DOHH2 (cell line): ENCODE measurements at regions not wholly inside any gene's neighbourhood (a gene's known extent, or its start where the extent isn't known, plus 50 kb on each side); places are given as distances from the start of the nearest gene placed in this dataset.

Experiments
- CTCF ChIP-seq: fragments of 200-600 bp; sonication (generic); IDR thresholded peaks from one replicate; pipeline ENCODE4 v1.5.1; 2014; ENCODE audit warnings: antibody characterized with exemption, mild to moderate bottlenecking, low read depth, low read length; ENCODE audit not compliant: poor library complexity, severe bottlenecking
- EZH2phosphoT487 ChIP-seq: fragments of 200-600 bp; sonication (generic); IDR thresholded peaks from 2 replicates; pipeline ENCODE4 v1.6.1; 2017; ENCODE audit warnings: borderline replicate concordance, mild to moderate bottlenecking, antibody characterized with exemption, low read length, moderate library complexity, mixed read lengths

DNA sequence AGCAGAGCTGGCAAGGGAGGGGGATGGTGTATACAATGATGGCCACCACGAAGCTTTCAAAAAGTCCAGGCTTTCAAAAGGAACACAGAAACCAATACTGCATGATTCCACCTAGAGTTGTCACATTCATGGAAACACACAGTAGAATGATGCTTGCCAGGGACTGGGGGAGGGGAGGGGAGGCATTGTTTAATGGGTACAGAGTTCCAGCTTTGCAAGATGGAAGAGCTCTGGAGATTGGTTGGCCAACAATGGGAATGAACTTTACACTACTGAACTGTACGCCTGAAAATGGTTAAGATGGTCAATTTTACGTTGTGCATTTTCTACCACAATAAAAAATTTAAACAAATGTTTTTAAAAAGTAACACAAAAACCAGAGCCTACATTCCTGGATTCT lies 104.5 kb upstream of the KDM7A start:
- TF ChIP-seq CTCF (no peak), EZH2phosphoT487 (no peak)
